Subcutaneous abdominal adipose tissue (tissue), 5 donors: ENCODE measurements at regions not wholly inside any gene's neighbourhood (a gene's known extent, or its start where the extent isn't known, plus 50 kb on each side); places are given as distances from the start of the nearest gene placed in this dataset.
A peak's percentile ranks its signal among the peaks of the same experiment; 100 is the strongest.

Experiments used
- H3K27ac ChIP-seq: one replicate; pipeline ENCODE4 v1.7.0; 2013; ENCODE audit warnings: low read depth, mild to moderate bottlenecking, inconsistent platforms, low read length, moderate library complexity
- H3K27me3 ChIP-seq, 5 donors: one replicate each; pipeline ENCODE4 v1.7.0; 2013; ENCODE audit warnings: low read length in 5 of 5, inconsistent platforms in 1 of 5; ENCODE audit not compliant: control insufficient read depth in 5 of 5, insufficient read depth in 4 of 5
- H3K36me3 ChIP-seq, 5 donors: one replicate each; pipeline ENCODE4 v1.7.0; 2013; ENCODE audit warnings: low read length in 5 of 5; ENCODE audit not compliant: control insufficient read depth in 5 of 5, insufficient read depth in 5 of 5
- H3K4me1 ChIP-seq, 5 donors: one replicate each; pipeline ENCODE4 v1.7.0; 2013; ENCODE audit warnings: low read length in 5 of 5, mild to moderate bottlenecking in 3 of 5, moderate library complexity in 1 of 5; ENCODE audit not compliant: control insufficient read depth in 5 of 5, insufficient read depth in 5 of 5
- H3K4me3 ChIP-seq, 5 donors: one replicate each; pipeline ENCODE4 v1.7.0; 2013; ENCODE audit warnings: low read length in 5 of 5, low read depth in 1 of 5
- H3K9ac ChIP-seq, 5 donors: one replicate each; pipeline ENCODE4 v1.7.0; 2013; ENCODE audit warnings: low read length in 5 of 5, mild to moderate bottlenecking in 4 of 5, moderate library complexity in 3 of 5
- H3K9me3 ChIP-seq, 5 donors: one replicate each; pipeline ENCODE4 v1.7.0; 2013; ENCODE audit warnings: low read length in 5 of 5; ENCODE audit not compliant: control insufficient read depth in 5 of 5
- donor health status: healthy.
- donor health status: healthy.
- donor health status: healthy.
- donor health status: healthy.
- donor health status: healthy.

GRCh38 chr2:212945526-212945925, 205.9 kb downstream of the IKZF2 start:
- no peaks in the 10 kb centered on the region for H3K27me3 ChIP-seq
- no peak overlapping the region for H3K27ac ChIP-seq
- H3K4me1 ChIP-seq, result peaks cover 0 to 29% (median 16%) of the 10 kb centered on the region in 5 donors
- H3K9ac ChIP-seq, result no peak overlapping the region
- no peaks in the 10 kb centered on the region for H3K36me3 ChIP-seq
- no peaks in the 10 kb centered on the region for H3K9me3 ChIP-seq
- H3K4me3 ChIP-seq, result no peak overlapping the region

DNA sequence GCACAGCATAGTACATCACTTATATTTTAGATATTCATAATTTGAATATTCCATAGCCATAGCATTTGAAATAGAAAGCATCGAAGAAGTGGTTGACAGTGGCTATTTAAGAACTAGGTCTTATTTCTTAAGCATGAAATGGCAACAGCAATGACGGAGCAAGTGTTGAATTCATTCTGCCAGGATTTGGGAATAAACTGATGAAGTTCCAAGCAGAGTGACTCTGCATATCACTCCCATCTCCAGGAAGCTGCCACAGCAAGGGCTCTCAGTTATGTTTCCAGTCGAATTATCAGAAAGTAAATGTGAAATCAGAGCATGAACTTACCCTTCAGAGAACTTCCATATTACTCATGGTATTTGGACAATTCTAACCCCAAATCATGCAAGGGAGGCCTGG, 208.1 kb downstream of the IKZF2 start:
- Histone ChIP-seq H3K27ac (no peak overlapping the region), H3K4me1 (peaks cover 0 to 20% (median 10%) of the 10 kb centered on the region in 5 donors), H3K9ac (no peak overlapping the region), H3K4me3 (no peak overlapping the region), H3K36me3 (no peaks in the 10 kb centered on the region), H3K9me3 (no peaks in the 10 kb centered on the region), H3K27me3 (no peaks in the 10 kb centered on the region)

- H3K36me3 ChIP-seq, result no peaks in the 10 kb centered on the region
- H3K9ac ChIP-seq, result no peak overlapping the region
- no peak overlapping the region for H3K27ac ChIP-seq
- H3K4me1 ChIP-seq, result peaks cover 0 to 17% (median 10%) of the 10 kb centered on the region in 5 donors
- no peaks in the 10 kb centered on the region for H3K27me3 ChIP-seq
- no peak overlapping the region for H3K4me3 ChIP-seq
- H3K9me3 ChIP-seq, result no peaks in the 10 kb centered on the region
Observed at GRCh38 chr2:212941361-212941760, 210.1 kb downstream of the IKZF2 start.

DNA sequence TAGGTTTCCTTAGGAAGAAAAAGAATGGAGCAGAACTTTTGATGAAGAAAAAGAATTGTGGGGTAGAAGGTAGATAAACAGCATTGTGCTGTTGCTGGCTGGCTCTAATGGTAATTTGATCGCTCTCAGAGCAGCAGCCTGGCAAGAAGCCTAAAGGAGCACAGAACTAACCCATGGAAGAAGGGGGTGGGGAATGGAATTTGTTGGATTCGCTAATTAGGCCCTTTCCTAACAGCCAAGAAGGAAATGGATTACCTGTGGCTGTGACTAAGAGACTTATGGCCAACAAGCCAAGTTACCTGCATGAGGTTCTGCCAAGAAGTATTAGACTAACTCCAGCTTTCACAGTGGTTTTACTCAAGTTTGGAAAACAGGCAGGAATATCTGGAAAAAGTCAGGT, 210.6 kb downstream of the IKZF2 start:
- no peaks in the 10 kb centered on the region for H3K36me3 ChIP-seq
- no peaks in the 10 kb centered on the region for H3K27me3 ChIP-seq
- H3K4me3 ChIP-seq, result peak overlapping the region in 1 of 5 donors; percentile 5
- H3K9me3 ChIP-seq, result no peaks in the 10 kb centered on the region
- H3K4me1 ChIP-seq, result peaks cover 0 to 16% (median 10%) of the 10 kb centered on the region in 5 donors
- no peak overlapping the region for H3K27ac ChIP-seq
- no peak overlapping the region for H3K9ac ChIP-seq

DNA sequence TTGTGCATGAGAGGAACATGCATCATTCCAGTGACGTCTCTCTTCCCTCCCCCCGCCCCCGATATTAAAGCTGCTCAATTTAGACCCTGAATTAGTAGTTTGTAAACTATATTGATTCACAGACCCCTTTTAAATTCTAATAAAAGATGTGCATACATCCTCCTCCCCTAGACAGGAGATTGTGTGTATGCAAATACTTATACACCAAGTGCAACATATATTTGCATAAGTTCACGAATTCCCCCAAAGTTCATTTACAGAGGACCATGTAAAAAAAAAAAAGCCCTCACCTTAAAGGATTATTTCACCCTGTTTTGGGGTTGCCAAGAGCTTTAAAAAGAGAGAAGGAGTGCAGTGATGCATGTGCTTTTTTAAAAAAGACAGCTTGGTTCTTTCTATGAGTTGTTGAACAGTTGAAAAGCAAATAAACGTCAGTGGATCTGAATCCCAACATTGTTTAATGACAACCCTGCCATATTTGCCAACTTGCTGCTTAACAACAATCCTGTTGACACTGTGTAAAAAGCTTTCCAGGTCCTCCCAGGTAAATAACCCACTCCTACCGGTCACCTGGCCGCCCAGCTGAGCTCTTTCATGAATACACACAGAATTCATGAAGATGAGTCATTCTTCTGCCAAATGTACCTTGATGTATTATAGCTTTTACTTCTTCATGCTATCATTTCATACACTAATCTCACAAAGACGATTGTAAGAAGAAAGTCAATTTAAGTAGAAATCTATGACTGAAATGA, 211.5 kb downstream of the IKZF2 start:
- no peak overlapping the region for H3K9ac ChIP-seq
- no peaks in the 10 kb centered on the region for H3K36me3 ChIP-seq
- H3K4me1 ChIP-seq, result peaks cover 0 to 16% (median 10%) of the 10 kb centered on the region in 5 donors
- H3K9me3 ChIP-seq, result no peaks in the 10 kb centered on the region
- H3K4me3 ChIP-seq, result no peak overlapping the region
- H3K27me3 ChIP-seq, result no peaks in the 10 kb centered on the region
- no peak overlapping the region for H3K27ac ChIP-seq

- no peak overlapping the region for H3K27ac ChIP-seq
- H3K4me1 ChIP-seq, result peaks cover 0 to 14% (median 10%) of the 10 kb centered on the region in 5 donors
- H3K27me3 ChIP-seq, result no peaks in the 10 kb centered on the region
- no peak overlapping the region for H3K9ac ChIP-seq
- H3K4me3 ChIP-seq, result no peak overlapping the region
- H3K9me3 ChIP-seq, result no peaks in the 10 kb centered on the region
- no peaks in the 10 kb centered on the region for H3K36me3 ChIP-seq
Observed at GRCh38 chr2:212938144-212938793, 213.1 kb downstream of the IKZF2 start.

DNA sequence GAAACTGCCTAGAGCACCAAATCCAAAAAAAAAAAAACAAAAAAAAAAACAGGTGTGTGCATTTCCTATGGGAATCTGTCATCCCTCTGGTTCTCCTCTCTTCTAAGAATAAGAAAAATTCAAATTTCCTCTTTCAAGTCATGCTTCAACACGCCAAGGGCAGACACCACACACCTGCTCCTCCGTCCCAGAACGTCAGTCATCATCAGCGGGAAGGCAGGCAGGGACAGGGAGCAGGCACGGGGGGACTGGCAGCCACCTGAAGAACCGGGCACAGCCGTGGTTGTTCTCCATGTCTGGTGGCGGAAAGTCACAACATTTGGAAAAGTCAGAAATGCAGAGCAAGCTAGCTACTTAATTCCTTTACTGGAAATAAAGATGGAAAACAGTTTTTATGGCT, 214.8 kb downstream of the IKZF2 start:
- H3K9ac ChIP-seq, result no peak overlapping the region
- no peak overlapping the region for H3K27ac ChIP-seq
- no peaks in the 10 kb centered on the region for H3K36me3 ChIP-seq
- no peak overlapping the region for H3K4me3 ChIP-seq
- no peaks in the 10 kb centered on the region for H3K9me3 ChIP-seq
- H3K27me3 ChIP-seq, result no peaks in the 10 kb centered on the region
- peaks cover 0 to 14% (median 10%) of the 10 kb centered on the region in 5 donors for H3K4me1 ChIP-seq

- no peaks in the 10 kb centered on the region for H3K36me3 ChIP-seq
- H3K27ac ChIP-seq, result no peak overlapping the region
- peaks cover 0 to 8% (median 3%) of the 10 kb centered on the region in 5 donors for H3K4me1 ChIP-seq
- H3K4me3 ChIP-seq, result no peak overlapping the region
- H3K9ac ChIP-seq, result no peak overlapping the region
- no peaks in the 10 kb centered on the region for H3K27me3 ChIP-seq
- no peaks in the 10 kb centered on the region for H3K9me3 ChIP-seq
Observed at GRCh38 chr2:212935752-212936151, 215.7 kb downstream of the IKZF2 start.

DNA sequence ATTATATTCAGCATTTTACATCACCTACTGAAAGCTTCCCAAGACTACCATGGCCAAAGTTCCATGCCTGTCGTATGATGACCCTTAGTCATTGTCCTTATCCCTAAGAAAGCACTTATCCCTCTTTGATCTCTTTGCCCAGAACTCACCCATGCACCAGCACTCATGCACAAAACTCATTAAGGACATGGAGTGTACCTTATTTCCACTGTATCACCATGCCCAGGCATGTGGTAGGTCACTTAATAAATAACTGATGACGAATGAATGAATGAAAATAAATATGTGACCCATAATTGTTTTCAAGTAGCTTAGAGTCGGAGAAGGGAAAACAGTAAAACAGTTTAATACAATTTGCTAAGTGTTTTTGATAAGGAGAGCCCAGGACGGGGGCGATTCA, 220.1 kb downstream of the IKZF2 start:
- Histone ChIP-seq H3K9ac (no peak overlapping the region), H3K27me3 (no peaks in the 10 kb centered on the region), H3K4me1 (peaks cover 0 to 27% (median 12%) of the 10 kb centered on the region in 5 donors)

DNA sequence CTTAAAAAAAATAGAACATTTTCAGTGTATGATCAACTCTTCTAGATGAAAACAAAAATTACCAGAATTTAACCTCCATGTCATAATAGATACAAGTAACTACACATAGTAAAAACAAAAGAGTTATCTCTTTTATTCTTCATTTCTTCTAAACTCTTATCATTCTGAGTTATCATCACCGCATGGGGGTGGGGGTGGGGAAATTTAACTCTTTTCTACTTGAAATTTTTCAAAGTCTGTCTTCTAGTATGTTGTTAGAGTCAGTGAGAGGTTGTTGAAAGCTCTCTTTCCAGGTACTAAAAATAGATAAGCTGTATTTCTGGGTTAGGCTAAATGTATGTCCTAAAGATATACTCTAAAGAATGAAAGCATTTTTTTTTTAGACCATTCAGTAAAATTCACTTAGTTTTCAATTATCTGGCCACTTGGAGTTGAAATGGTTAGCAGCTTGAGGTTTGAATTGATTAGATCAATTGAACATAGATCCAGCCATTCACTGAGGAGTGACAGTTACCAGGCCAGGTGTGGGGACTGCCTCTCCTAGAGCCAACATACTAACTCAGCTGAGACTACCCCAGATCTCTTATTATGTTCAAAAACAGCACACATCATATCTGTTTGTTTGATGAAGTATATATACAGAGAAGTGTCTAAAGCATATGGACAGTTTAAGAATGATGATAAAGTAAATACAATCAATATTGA, 220.7 kb downstream of the IKZF2 start:
- Histone ChIP-seq H3K9ac (no peak overlapping the region), H3K9me3 (no peaks in the 10 kb centered on the region), H3K27ac (no peak overlapping the region), H3K36me3 (no peaks in the 10 kb centered on the region), H3K27me3 (no peaks in the 10 kb centered on the region), H3K4me3 (no peak overlapping the region), H3K4me1 (peaks cover 0 to 28% (median 12%) of the 10 kb centered on the region in 5 donors)

More for the DNA sequence above, 220.1 kb downstream of the IKZF2 start:
- H3K4me3 ChIP-seq, result no peak overlapping the region
- no peaks in the 10 kb centered on the region for H3K36me3 ChIP-seq
- H3K27ac ChIP-seq, result no peak overlapping the region
- no peaks in the 10 kb centered on the region for H3K9me3 ChIP-seq
